ENCODE measurements at regions not wholly inside any gene's neighbourhood (a gene's known extent, or its start where the extent isn't known, plus 50 kb on each side); places are given as distances from the start of the nearest gene placed in this dataset.

DNA sequence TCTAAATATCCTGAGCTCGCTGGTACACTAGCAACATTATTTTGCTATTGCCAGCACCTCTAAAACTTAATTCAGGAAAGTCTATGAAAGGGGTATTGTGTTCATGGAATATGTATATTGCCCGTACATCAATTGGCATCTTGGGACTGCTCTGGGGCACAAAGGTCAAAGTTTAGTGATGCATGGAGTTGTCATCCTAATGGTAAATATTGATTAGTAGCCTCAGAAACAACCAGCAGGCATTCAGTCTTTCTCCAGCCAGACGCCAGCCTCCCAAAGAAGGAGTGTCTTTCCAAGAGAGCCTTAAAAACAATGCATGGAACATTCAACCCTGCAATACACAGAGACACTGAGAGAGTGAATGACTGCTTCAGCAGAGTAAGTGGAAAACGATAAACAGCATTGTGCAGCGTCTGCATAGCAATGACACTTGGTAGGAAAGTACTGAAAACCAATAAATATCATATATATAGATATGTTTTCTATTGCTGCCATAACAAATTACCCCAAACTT lies 377.3 kb downstream of the SHQ1 start:
- Histone ChIP-seq H3K36me3 (ENCODE audit: control insufficient read depth, insufficient read depth, low read length) (no peaks in the 10 kb centered on the region), H3K4me1 (ENCODE audit: control insufficient read depth, insufficient read depth, low read length, poor library complexity, severe bottlenecking) (no peaks in the 10 kb centered on the region), H3K4me3 (ENCODE audit: low read depth, low read length) (no peak overlapping the region), H3K9me3 (ENCODE audit: control insufficient read depth in 2 of 2, low read length in 2 of 2) (no peaks in the 10 kb centered on the region), H3K27ac (ENCODE audit: insufficient read depth, low read length, poor library complexity, severe bottlenecking) (no peak overlapping the region), H3K27me3 (ENCODE audit: control insufficient read depth, insufficient read depth, low read length) (peaks cover 2% of the 10 kb centered on the region)
- no peak for ATAC-seq (ENCODE audit: low read depth in 2 of 2)
- no peak overlapping the region for H3K27ac Mint-ChIP-seq
- peaks cover 4% of the 10 kb centered on the region for H3K27me3 Mint-ChIP-seq
- H3K4me1 Mint-ChIP-seq, result peaks cover 0 to 3% (median 1%) of the 10 kb centered on the region in 4 donors
- DNase-seq, result no peak
- H3K4me3 Mint-ChIP-seq, result no peak overlapping the region
- H3K36me3 Mint-ChIP-seq, result no peaks in the 10 kb centered on the region
- peaks cover 0 to 1% (median 0%) of the 10 kb centered on the region in 7 donors for H3K9me3 Mint-ChIP-seq

GRCh38 chr3:72465853-72466252 lies 382.4 kb downstream of the SHQ1 start:
- Mint-ChIP-seq H3K27ac (no peak overlapping the region), H3K36me3 (no peaks in the 10 kb centered on the region), H3K4me1 (no peaks in the 10 kb centered on the region), H3K9me3 (peaks cover 0 to 1% (median 0%) of the 10 kb centered on the region in 7 donors), H3K27me3 (peaks cover 17% of the 10 kb centered on the region), H3K4me3 (no peak overlapping the region)
- Histone ChIP-seq H3K4me1 (ENCODE audit: control insufficient read depth, insufficient read depth, low read length, poor library complexity, severe bottlenecking) (no peaks in the 10 kb centered on the region), H3K27ac (ENCODE audit: insufficient read depth, low read length, poor library complexity, severe bottlenecking) (no peak overlapping the region), H3K36me3 (ENCODE audit: control insufficient read depth, insufficient read depth, low read length) (no peaks in the 10 kb centered on the region), H3K4me3 (ENCODE audit: low read depth, low read length) (no peak overlapping the region), H3K9me3 (ENCODE audit: control insufficient read depth in 2 of 2, low read length in 2 of 2) (no peaks in the 10 kb centered on the region), H3K27me3 (ENCODE audit: control insufficient read depth, insufficient read depth, low read length) (peaks cover 2% of the 10 kb centered on the region)
- DNase-seq, result no peak
- no peak for ATAC-seq (ENCODE audit: low read depth in 2 of 2)

- no peaks in the 10 kb centered on the region for H3K36me3 Mint-ChIP-seq
- Histone ChIP-seq H3K4me3 (ENCODE audit: low read depth, low read length) (no peak overlapping the region), H3K9me3 (ENCODE audit: control insufficient read depth in 2 of 2, low read length in 2 of 2) (no peaks in the 10 kb centered on the region), H3K27me3 (ENCODE audit: control insufficient read depth, insufficient read depth, low read length) (peaks cover 5% of the 10 kb centered on the region), H3K27ac (ENCODE audit: insufficient read depth, low read length, poor library complexity, severe bottlenecking) (no peak overlapping the region), H3K36me3 (ENCODE audit: control insufficient read depth, insufficient read depth, low read length) (no peaks in the 10 kb centered on the region), H3K4me1 (ENCODE audit: control insufficient read depth, insufficient read depth, low read length, poor library complexity, severe bottlenecking) (no peaks in the 10 kb centered on the region)
- H3K27ac Mint-ChIP-seq, result no peak overlapping the region
- no peak for DNase-seq
- no peak for ATAC-seq (ENCODE audit: low read depth in 2 of 2)
- peaks cover 0 to 5% (median 0%) of the 10 kb centered on the region in 4 donors for H3K4me1 Mint-ChIP-seq
- peaks cover 0 to 1% (median 0%) of the 10 kb centered on the region in 7 donors for H3K9me3 Mint-ChIP-seq
- peaks cover 35% of the 10 kb centered on the region for H3K27me3 Mint-ChIP-seq
- no peak overlapping the region for H3K4me3 Mint-ChIP-seq
Observed at GRCh38 chr3:72463083-72463482, 385.2 kb downstream of the SHQ1 start.

GRCh38 chr3:72462595-72463011 lies 385.6 kb downstream of the SHQ1 start:
- DNase-seq, result no peak
- H3K36me3 ChIP-seq (ENCODE audit: control insufficient read depth, insufficient read depth, low read length), result no peaks in the 10 kb centered on the region
- H3K4me1 ChIP-seq (ENCODE audit: control insufficient read depth, insufficient read depth, low read length, poor library complexity, severe bottlenecking), result no peaks in the 10 kb centered on the region
- Mint-ChIP-seq H3K4me3 (no peak overlapping the region), H3K9me3 (peaks cover 0 to 1% (median 0%) of the 10 kb centered on the region in 7 donors), H3K27me3 (peaks cover 37% of the 10 kb centered on the region), H3K27ac (no peak overlapping the region), H3K36me3 (no peaks in the 10 kb centered on the region), H3K4me1 (peaks cover 0 to 5% (median 0%) of the 10 kb centered on the region in 4 donors)
- H3K27me3 ChIP-seq (ENCODE audit: control insufficient read depth, insufficient read depth, low read length), result peaks cover 5% of the 10 kb centered on the region
- H3K4me3 ChIP-seq (ENCODE audit: low read depth, low read length), result no peak overlapping the region
- ATAC-seq (ENCODE audit: low read depth in 2 of 2), result no peak
- no peak overlapping the region for H3K27ac ChIP-seq (ENCODE audit: insufficient read depth, low read length, poor library complexity, severe bottlenecking)
- H3K9me3 ChIP-seq (ENCODE audit: control insufficient read depth in 2 of 2, low read length in 2 of 2), result no peaks in the 10 kb centered on the region

DNA sequence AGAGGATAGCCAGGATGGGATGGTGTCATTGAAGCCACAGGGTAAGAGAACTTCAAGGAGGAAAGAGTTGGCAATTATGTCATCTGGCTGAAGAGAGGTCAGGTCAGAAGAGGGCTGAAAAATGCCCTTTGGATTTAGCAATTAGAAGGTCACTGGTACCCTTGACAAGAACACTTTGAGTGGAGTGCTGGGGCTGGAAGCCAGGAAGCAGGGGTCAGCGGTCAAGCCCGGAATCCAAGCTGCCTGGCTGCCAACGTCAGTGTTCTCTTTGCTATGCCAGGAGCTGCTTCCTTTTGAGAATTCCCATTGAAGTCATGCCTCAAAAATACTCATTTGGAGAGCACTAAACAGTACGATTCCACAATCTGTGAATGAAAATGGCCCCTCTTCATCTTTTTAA lies 386.5 kb downstream of the SHQ1 start:
- Histone ChIP-seq H3K4me1 (ENCODE audit: control insufficient read depth, insufficient read depth, low read length, poor library complexity, severe bottlenecking) (no peaks in the 10 kb centered on the region), H3K4me3 (ENCODE audit: low read depth, low read length) (no peak overlapping the region), H3K9me3 (ENCODE audit: control insufficient read depth in 2 of 2, low read length in 2 of 2) (no peaks in the 10 kb centered on the region), H3K27ac (ENCODE audit: insufficient read depth, low read length, poor library complexity, severe bottlenecking) (no peak overlapping the region), H3K36me3 (ENCODE audit: control insufficient read depth, insufficient read depth, low read length) (no peaks in the 10 kb centered on the region), H3K27me3 (ENCODE audit: control insufficient read depth, insufficient read depth, low read length) (peaks cover 5% of the 10 kb centered on the region)
- Mint-ChIP-seq H3K27me3 (peaks cover 39% of the 10 kb centered on the region), H3K4me1 (peaks cover 0 to 5% (median 0%) of the 10 kb centered on the region in 4 donors), H3K9me3 (peaks cover 0 to 1% (median 0%) of the 10 kb centered on the region in 7 donors), H3K4me3 (no peak overlapping the region), H3K27ac (no peak overlapping the region), H3K36me3 (no peaks in the 10 kb centered on the region)
- no peak for DNase-seq
- ATAC-seq (ENCODE audit: low read depth in 2 of 2), result no peak

- Mint-ChIP-seq H3K27ac (no peak overlapping the region), H3K36me3 (no peaks in the 10 kb centered on the region), H3K27me3 (peaks cover 42% of the 10 kb centered on the region), H3K4me3 (no peak overlapping the region), H3K4me1 (peaks cover 2 to 8% (median 2%) of the 10 kb centered on the region in 4 donors), H3K9me3 (no peaks in the 10 kb centered on the region)
- no peaks in the 10 kb centered on the region for H3K36me3 ChIP-seq (ENCODE audit: control insufficient read depth, insufficient read depth, low read length)
- no peak overlapping the region for H3K27ac ChIP-seq (ENCODE audit: insufficient read depth, low read length, poor library complexity, severe bottlenecking)
- H3K4me3 ChIP-seq (ENCODE audit: low read depth, low read length), result no peak overlapping the region
- DNase-seq, result no peak
- peaks cover 3% of the 10 kb centered on the region for H3K27me3 ChIP-seq (ENCODE audit: control insufficient read depth, insufficient read depth, low read length)
- H3K4me1 ChIP-seq (ENCODE audit: control insufficient read depth, insufficient read depth, low read length, poor library complexity, severe bottlenecking), result no peaks in the 10 kb centered on the region
- H3K9me3 ChIP-seq (ENCODE audit: control insufficient read depth in 2 of 2, low read length in 2 of 2), result no peaks in the 10 kb centered on the region
- no peak for ATAC-seq (ENCODE audit: low read depth in 2 of 2)
Observed at GRCh38 chr3:72460205-72461174, 387.8 kb downstream of the SHQ1 start.

GRCh38 chr3:72459588-72459987 lies 388.7 kb downstream of the SHQ1 start:
- Mint-ChIP-seq H3K27ac (no peak overlapping the region), H3K4me3 (no peak overlapping the region), H3K4me1 (peaks cover 3 to 10% (median 5%) of the 10 kb centered on the region in 4 donors), H3K36me3 (no peaks in the 10 kb centered on the region), H3K27me3 (peaks cover 44% of the 10 kb centered on the region), H3K9me3 (no peaks in the 10 kb centered on the region)
- Histone ChIP-seq H3K27ac (ENCODE audit: insufficient read depth, low read length, poor library complexity, severe bottlenecking) (no peak overlapping the region), H3K4me3 (ENCODE audit: low read depth, low read length) (no peak overlapping the region), H3K27me3 (ENCODE audit: control insufficient read depth, insufficient read depth, low read length) (peaks cover 3% of the 10 kb centered on the region), H3K36me3 (ENCODE audit: control insufficient read depth, insufficient read depth, low read length) (no peaks in the 10 kb centered on the region), H3K9me3 (ENCODE audit: control insufficient read depth in 2 of 2, low read length in 2 of 2) (no peaks in the 10 kb centered on the region), H3K4me1 (ENCODE audit: control insufficient read depth, insufficient read depth, low read length, poor library complexity, severe bottlenecking) (no peaks in the 10 kb centered on the region)
- DNase-seq (no peak), ATAC-seq (ENCODE audit: low read depth in 2 of 2) (no peak)
